ENCODE measurements at regions not wholly inside any gene's neighbourhood (a gene's known extent, or its start where the extent isn't known, plus 50 kb on each side); places are given as distances from the start of the nearest gene placed in this dataset.
A peak's percentile ranks its signal among the peaks of the same experiment; 100 is the strongest.

DNA sequence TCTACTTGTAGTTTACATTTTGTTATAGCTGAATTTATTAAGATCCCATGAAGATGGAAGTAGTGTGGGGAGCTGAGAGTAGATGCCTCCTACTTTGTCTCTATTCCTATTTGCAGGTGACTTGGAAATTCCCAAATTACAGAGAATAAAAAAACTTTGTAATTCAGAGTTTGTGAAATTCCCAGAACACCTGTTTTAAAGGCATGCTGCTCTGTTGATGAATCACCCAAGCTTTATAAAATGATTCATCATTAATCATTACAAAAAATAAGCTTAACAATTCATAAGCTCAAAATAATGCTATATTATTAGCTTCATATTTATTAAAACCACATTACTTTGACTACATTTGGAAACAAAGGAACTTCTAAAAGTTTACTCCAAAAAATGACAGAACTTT, 856.3 kb downstream of the RPA4 start:
- peaks cover 2 to 3% of the 10 kb centered on the region in 2 donors for H3K9me3 Mint-ChIP-seq
- H3K27me3 ChIP-seq (ENCODE audit: control insufficient read depth, insufficient read depth, low read length) = no peaks in the 10 kb centered on the region

DNA sequence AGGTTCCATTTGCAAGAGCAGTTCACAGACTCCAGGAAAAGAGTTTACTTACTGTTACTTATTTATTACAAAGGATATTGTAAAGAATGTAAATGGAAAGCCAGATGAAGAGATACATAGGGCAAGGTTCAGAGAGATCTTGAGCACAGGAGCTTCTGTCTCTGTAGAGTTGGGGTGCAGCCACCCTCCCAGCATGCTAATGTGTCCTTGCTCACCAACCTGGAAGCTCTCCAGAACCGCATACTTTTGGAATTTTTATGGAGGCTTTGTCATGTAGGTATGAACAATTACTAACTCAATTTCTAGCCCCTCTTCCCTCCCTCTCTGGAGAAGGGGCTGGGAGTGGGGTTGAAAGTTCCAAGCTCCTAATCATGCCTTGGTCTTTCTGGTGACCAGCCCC, 857.2 kb downstream of the RPA4 start:
- Mint-ChIP-seq H3K9me3 (peaks cover 2 to 3% of the 10 kb centered on the region in 2 donors), H3K4me3 (no peak overlapping the region), H3K27me3 (ENCODE audit: low read depth in 2 of 2) (no peaks in the 10 kb centered on the region), H3K36me3 (no peaks in the 10 kb centered on the region), H3K27ac (no peak overlapping the region), H3K4me1 (no peaks in the 10 kb centered on the region)
- Histone ChIP-seq H3K36me3 (ENCODE audit: control insufficient read depth, insufficient read depth, low read length) (no peaks in the 10 kb centered on the region), H3K27me3 (ENCODE audit: control insufficient read depth, insufficient read depth, low read length) (no peaks in the 10 kb centered on the region), H3K4me1 (ENCODE audit: control insufficient read depth, insufficient read depth, low read length) (no peaks in the 10 kb centered on the region), H3K4me3 (ENCODE audit: low read length) (no peak overlapping the region), H3K9me3 (ENCODE audit: control insufficient read depth, insufficient read depth, low read length) (no peaks in the 10 kb centered on the region), H3K27ac (ENCODE audit: low read length) (no peak overlapping the region)
- intact Hi-C loops (cut with micrococcal nuclease) = no loop called here
- no CpG with 5 or more reads among the region's 1 CpG for WGBS (ENCODE audit: insufficient coverage)
- DNase-seq = no peak
- TF ChIP-seq, protein P1, sequence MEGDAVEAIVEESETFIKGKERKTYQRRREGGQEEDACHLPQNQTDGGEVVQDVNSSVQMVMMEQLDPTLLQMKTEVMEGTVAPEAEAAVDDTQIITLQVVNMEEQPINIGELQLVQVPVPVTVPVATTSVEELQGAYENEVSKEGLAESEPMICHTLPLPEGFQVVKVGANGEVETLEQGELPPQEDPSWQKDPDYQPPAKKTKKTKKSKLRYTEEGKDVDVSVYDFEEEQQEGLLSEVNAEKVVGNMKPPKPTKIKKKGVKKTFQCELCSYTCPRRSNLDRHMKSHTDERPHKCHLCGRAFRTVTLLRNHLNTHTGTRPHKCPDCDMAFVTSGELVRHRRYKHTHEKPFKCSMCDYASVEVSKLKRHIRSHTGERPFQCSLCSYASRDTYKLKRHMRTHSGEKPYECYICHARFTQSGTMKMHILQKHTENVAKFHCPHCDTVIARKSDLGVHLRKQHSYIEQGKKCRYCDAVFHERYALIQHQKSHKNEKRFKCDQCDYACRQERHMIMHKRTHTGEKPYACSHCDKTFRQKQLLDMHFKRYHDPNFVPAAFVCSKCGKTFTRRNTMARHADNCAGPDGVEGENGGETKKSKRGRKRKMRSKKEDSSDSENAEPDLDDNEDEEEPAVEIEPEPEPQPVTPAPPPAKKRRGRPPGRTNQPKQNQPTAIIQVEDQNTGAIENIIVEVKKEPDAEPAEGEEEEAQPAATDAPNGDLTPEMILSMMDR (IDR thresholded peaks at IDR 0.05) = no peak
- no peak for ATAC-seq

More for the DNA sequence above, 856.3 kb downstream of the RPA4 start:
- Histone ChIP-seq H3K9me3 (ENCODE audit: control insufficient read depth, insufficient read depth, low read length) (no peaks in the 10 kb centered on the region), H3K4me1 (ENCODE audit: control insufficient read depth, insufficient read depth, low read length) (no peaks in the 10 kb centered on the region), H3K4me3 (ENCODE audit: low read length) (no peak overlapping the region), H3K27ac (ENCODE audit: low read length) (no peak overlapping the region), H3K36me3 (ENCODE audit: control insufficient read depth, insufficient read depth, low read length) (no peaks in the 10 kb centered on the region)
- no peaks in the 10 kb centered on the region for H3K36me3 Mint-ChIP-seq
- intact Hi-C loops (cut with micrococcal nuclease) = no loop called here
- no peaks in the 10 kb centered on the region for H3K27me3 Mint-ChIP-seq (ENCODE audit: low read depth in 2 of 2)
- no peaks in the 10 kb centered on the region for H3K4me1 Mint-ChIP-seq
- H3K4me3 Mint-ChIP-seq = no peak overlapping the region
- TF ChIP-seq, protein P1 (IDR thresholded peaks at IDR 0.05) = no peak
- ATAC-seq (no peak), DNase-seq (no peak)
- no peak overlapping the region for H3K27ac Mint-ChIP-seq

DNA sequence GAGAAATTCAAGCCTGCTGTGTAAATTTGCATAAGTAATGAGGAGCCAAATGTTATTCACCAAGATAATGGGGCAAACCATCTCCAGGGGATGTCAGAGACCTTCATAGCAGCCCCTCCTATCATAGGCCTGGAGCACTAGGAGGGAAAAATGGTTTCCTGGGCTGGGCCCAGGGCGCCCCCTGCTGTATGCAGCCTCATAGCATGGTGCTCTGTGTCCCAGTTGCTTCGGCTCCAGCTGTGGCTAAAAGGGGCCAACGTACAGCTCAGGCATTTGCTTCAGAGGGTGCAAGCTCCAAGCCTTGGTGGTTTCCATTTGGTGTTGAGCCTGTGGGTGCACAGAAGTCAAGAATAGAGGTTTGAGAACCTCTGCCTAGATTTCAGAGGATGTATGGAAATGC, 859.3 kb downstream of the RPA4 start:
- DNase-seq (peak in 1 of 2 donors; percentile 2), ATAC-seq (no peak)
- H3K27me3 ChIP-seq (ENCODE audit: control insufficient read depth, insufficient read depth, low read length) = no peaks in the 10 kb centered on the region
- H3K27ac ChIP-seq (ENCODE audit: low read length) = no peak overlapping the region
- no peak overlapping the region for H3K4me3 ChIP-seq (ENCODE audit: low read length)
- intact Hi-C loops (cut with micrococcal nuclease) = no loop called here
- no peaks in the 10 kb centered on the region for H3K4me1 ChIP-seq (ENCODE audit: control insufficient read depth, insufficient read depth, low read length)
- WGBS (ENCODE audit: insufficient coverage) = 84% methylated on average over 3 of the region's 3 CpGs
- Mint-ChIP-seq H3K36me3 (no peaks in the 10 kb centered on the region), H3K27me3 (ENCODE audit: low read depth in 2 of 2) (no peaks in the 10 kb centered on the region), H3K27ac (no peak overlapping the region), H3K4me3 (no peak overlapping the region), H3K4me1 (no peaks in the 10 kb centered on the region), H3K9me3 (no peaks in the 10 kb centered on the region)
- TF ChIP-seq, protein P1 (IDR thresholded peaks at IDR 0.05) = no peak
- H3K36me3 ChIP-seq (ENCODE audit: control insufficient read depth, insufficient read depth, low read length) = no peaks in the 10 kb centered on the region
- no peaks in the 10 kb centered on the region for H3K9me3 ChIP-seq (ENCODE audit: control insufficient read depth, insufficient read depth, low read length)

DNA sequence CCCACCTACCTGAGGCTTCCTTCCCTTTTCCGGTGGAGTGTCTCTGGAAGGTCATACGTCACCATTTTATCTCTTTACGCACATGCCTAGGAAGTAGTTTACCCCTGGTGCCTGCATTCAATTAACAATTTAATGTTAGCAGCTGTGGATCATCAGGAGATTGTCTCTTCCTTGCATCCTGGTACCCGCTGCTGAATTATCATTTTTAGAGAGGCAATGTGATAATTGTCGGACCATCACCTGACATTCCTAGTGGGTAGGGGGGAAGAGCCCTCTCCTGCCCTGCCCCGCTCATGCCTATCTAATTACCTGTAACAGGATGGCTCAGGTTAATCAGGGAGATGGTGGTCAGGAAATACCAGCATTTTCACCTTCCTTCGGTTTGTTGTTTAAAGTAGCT, 863.6 kb downstream of the RPA4 start:
- ATAC-seq = no peak
- Mint-ChIP-seq H3K36me3 (no peaks in the 10 kb centered on the region), H3K27me3 (ENCODE audit: low read depth in 2 of 2) (no peaks in the 10 kb centered on the region), H3K4me3 (no peak overlapping the region), H3K9me3 (no peaks in the 10 kb centered on the region), H3K4me1 (no peaks in the 10 kb centered on the region), H3K27ac (no peak overlapping the region)
- WGBS (ENCODE audit: insufficient coverage) = 71% methylated on average over 5 of the region's 7 CpGs
- no peaks in the 10 kb centered on the region for H3K27me3 ChIP-seq (ENCODE audit: control insufficient read depth, insufficient read depth, low read length)
- no peaks in the 10 kb centered on the region for H3K36me3 ChIP-seq (ENCODE audit: control insufficient read depth, insufficient read depth, low read length)
- DNase-seq = no peak
- H3K4me1 ChIP-seq (ENCODE audit: control insufficient read depth, insufficient read depth, low read length) = no peaks in the 10 kb centered on the region
- H3K9me3 ChIP-seq (ENCODE audit: control insufficient read depth, insufficient read depth, low read length) = no peaks in the 10 kb centered on the region
- no peak overlapping the region for H3K4me3 ChIP-seq (ENCODE audit: low read length)
- TF ChIP-seq, protein P1 (IDR thresholded peaks at IDR 0.05) = no peak
- no peak overlapping the region for H3K27ac ChIP-seq (ENCODE audit: low read length)
- intact Hi-C loops (cut with micrococcal nuclease) = no loop called here

All from natural killer cell (primary cell).